ENCODE measurements at regions not wholly inside any gene's neighbourhood (a gene's known extent, or its start where the extent isn't known, plus 50 kb on each side); places are given as distances from the start of the nearest gene placed in this dataset.

DNA sequence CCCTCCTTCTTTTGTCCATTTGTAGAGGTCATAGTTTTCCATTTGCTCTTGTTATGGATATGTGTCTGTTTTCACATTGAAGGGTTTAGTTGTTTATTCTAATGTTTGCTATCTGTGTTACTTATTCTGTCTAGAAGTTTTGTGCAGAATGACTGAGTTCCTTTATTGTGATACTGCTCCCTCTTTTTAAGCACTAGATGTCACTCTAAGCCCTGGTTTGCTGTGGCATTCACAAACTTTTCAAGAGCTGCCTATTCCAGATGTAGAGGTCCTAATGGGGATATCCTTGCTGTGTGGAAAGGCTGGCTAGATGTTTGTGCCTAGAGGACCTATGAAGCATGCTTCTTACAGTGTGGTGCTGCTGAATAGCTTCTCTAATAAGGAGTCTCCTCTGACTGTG, 338.6 kb downstream of the SPIN4 start:
- peak; percentile 20; the same call in 1 of the 2 replicates for TF ChIP-seq RAD21 (IDR thresholded peaks at IDR 0.05; ENCODE audit: low read depth)
- TF ChIP-seq, protein P1, sequence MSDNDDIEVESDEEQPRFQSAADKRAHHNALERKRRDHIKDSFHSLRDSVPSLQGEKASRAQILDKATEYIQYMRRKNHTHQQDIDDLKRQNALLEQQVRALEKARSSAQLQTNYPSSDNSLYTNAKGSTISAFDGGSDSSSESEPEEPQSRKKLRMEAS (IDR thresholded peaks at IDR 0.05), result no peak

Measured in Ishikawa (cell line).